C4-2B (cell line): ENCODE measurements at regions not wholly inside any gene's neighbourhood (a gene's known extent, or its start where the extent isn't known, plus 50 kb on each side); places are given as distances from the start of the nearest gene placed in this dataset.

Experiments
- CTCF ChIP-seq: fragments of 450-650 bp; conservative IDR thresholded peaks from 2 replicates; pipeline ENCODE4 v1.5.1; 2017; ENCODE audit warnings: mild to moderate bottlenecking
- ZFX ChIP-seq: fragments of 450-650 bp; IDR thresholded peaks from 2 replicates; pipeline ENCODE4 v1.6.1; 2017

GRCh38 chr4:13694256-13694655 is 66.7 kb upstream of the BOD1L1 start:
- TF ChIP-seq CTCF = no peak
- TF ChIP-seq ZFX = no peak
